Tibial nerve (tissue), 4 donors: ENCODE measurements at regions not wholly inside any gene's neighbourhood (a gene's known extent, or its start where the extent isn't known, plus 50 kb on each side); places are given as distances from the start of the nearest gene placed in this dataset.

Experiments used
- EP300 ChIP-seq, 2 donors: sonication (generic); formaldehyde crosslinking; IDR thresholded peaks; one replicate each; pipeline ENCODE4 v1.6.1; 2017; ENCODE audit warnings: antibody characterized with exemption in 2 of 2, mild to moderate bottlenecking in 1 of 2
- POLR2A ChIP-seq, 2 donors: fragments of 450-650 bp; IDR thresholded peaks; one replicate each; pipeline ENCODE4 v1.6.1; 2017; ENCODE audit warnings: antibody characterized with exemption in 2 of 2, mild to moderate bottlenecking in 2 of 2, moderate library complexity in 2 of 2
- TF ChIP-seq, protein P1 (sequence below), 5 experiments: fragments of 200-600 bp in 3 of 5; fragments of 450-650 bp in 2 of 5; sonication (generic) in 3 of 5; IDR thresholded peaks; one replicate each; pipeline ENCODE4 v1.5.1; 2016 to 2019; ENCODE audit warnings: antibody characterized with exemption in 5 of 5, mild to moderate bottlenecking in 3 of 5, moderate library complexity in 2 of 5

DNA sequence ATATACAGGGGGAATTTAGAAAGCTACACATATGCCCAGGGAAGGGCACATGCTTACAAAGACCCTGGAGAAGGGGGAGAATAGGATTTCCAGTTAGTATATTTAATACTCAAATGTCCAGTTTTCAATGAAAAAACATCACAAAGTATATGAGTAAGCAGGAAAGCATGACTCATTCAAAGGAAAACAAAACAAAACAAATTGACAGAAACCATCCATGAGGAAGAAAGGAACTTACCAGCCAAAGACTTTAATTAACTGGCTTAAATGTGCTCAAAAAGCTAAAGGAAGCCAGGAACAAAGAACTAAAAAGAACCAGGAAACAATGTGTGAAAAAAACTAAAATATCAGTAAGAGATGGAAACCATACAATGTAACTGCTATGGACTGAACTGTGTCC is 716.2 kb upstream of the ARGLU1 start:
- TF ChIP-seq, protein P1, sequence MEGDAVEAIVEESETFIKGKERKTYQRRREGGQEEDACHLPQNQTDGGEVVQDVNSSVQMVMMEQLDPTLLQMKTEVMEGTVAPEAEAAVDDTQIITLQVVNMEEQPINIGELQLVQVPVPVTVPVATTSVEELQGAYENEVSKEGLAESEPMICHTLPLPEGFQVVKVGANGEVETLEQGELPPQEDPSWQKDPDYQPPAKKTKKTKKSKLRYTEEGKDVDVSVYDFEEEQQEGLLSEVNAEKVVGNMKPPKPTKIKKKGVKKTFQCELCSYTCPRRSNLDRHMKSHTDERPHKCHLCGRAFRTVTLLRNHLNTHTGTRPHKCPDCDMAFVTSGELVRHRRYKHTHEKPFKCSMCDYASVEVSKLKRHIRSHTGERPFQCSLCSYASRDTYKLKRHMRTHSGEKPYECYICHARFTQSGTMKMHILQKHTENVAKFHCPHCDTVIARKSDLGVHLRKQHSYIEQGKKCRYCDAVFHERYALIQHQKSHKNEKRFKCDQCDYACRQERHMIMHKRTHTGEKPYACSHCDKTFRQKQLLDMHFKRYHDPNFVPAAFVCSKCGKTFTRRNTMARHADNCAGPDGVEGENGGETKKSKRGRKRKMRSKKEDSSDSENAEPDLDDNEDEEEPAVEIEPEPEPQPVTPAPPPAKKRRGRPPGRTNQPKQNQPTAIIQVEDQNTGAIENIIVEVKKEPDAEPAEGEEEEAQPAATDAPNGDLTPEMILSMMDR (IDR thresholded peaks at IDR 0.05) = no peak
- TF ChIP-seq POLR2A (IDR thresholded peaks at IDR 0.05) (no peak), EP300 (IDR thresholded peaks at IDR 0.05) (no peak)
